OCI-LY1 (cell line): ENCODE measurements at regions not wholly inside any gene's neighbourhood (a gene's known extent, or its start where the extent isn't known, plus 50 kb on each side); places are given as distances from the start of the nearest gene placed in this dataset.

Experiments
- H2AFZ ChIP-seq: fragments of 200-600 bp; sonication (generic), shearing (Covaris generic); 2 replicates; pipeline ENCODE4 v1.6.0; 2014; ENCODE audit warnings: antibody characterized with exemption, mild to moderate bottlenecking, low read length
- H3F3A ChIP-seq: fragments of 200-600 bp; sonication (generic), shearing (Covaris generic); 2 replicates; pipeline ENCODE4 v1.6.0; 2014; ENCODE audit warnings: mild to moderate bottlenecking, antibody characterized with exemption, low read length, moderate library complexity; ENCODE audit not compliant: insufficient read depth
- H3K27ac ChIP-seq: fragments of 200-600 bp; sonication (generic); 2 replicates; pipeline ENCODE4 v1.5.1; 2014; ENCODE audit warnings: low read length, mixed run types, mild to moderate bottlenecking, low read depth; ENCODE audit not compliant: poor library complexity, severe bottlenecking
- H3K27me3 ChIP-seq: fragments of 200-600 bp; sonication (generic); 2 replicates; pipeline ENCODE4 v1.6.0; 2014; ENCODE audit warnings: antibody characterized with exemption, mild to moderate bottlenecking, low read length, moderate library complexity; ENCODE audit not compliant: insufficient read depth
- H3K36me3 ChIP-seq: fragments of 200-600 bp; sonication (generic); 2 replicates; pipeline ENCODE4 v1.6.1; 2014; ENCODE audit warnings: mild to moderate bottlenecking, antibody characterized with exemption, low read length, moderate library complexity, mixed read lengths; ENCODE audit not compliant: insufficient read depth
- H3K4me1 ChIP-seq: fragments of 200-600 bp; sonication (generic); 2 replicates; pipeline ENCODE4 v1.5.1; 2014; ENCODE audit warnings: mild to moderate bottlenecking, low read length, moderate library complexity; ENCODE audit not compliant: insufficient read depth, severe bottlenecking
- H3K4me2 ChIP-seq: fragments of 200-600 bp; sonication (generic), shearing (Covaris generic); 2 replicates; pipeline ENCODE4 v1.6.1; 2014; ENCODE audit warnings: low read length
- H3K4me3 ChIP-seq: fragments of 200-600 bp; sonication (generic); 2 replicates; pipeline ENCODE4 v1.5.1; 2014; ENCODE audit warnings: low read length, low read depth, mild to moderate bottlenecking, mixed read lengths; ENCODE audit not compliant: poor library complexity, severe bottlenecking
- H3K79me2 ChIP-seq: fragments of 200-600 bp; shearing (Covaris generic); 2 replicates; pipeline ENCODE4 v1.6.1; 2016; ENCODE audit warnings: mixed run types, low read length, mixed read lengths; ENCODE audit not compliant: insufficient read depth
- H3K9ac ChIP-seq: fragments of 200-600 bp; sonication (generic), shearing (Covaris generic); 2 replicates; pipeline ENCODE4 v1.6.1; 2014; ENCODE audit warnings: mild to moderate bottlenecking, low read length, mixed read lengths
- H3K9me2 ChIP-seq: fragments of 200-600 bp; sonication (generic), shearing (Covaris generic); 2 replicates; pipeline ENCODE4 v1.6.1; 2014; ENCODE audit warnings: low read depth, mild to moderate bottlenecking, low read length, mixed read lengths
- H3K9me3 ChIP-seq: fragments of 200-600 bp; shearing (Covaris generic); 2 replicates; pipeline ENCODE4 v1.6.1; 2014; ENCODE audit warnings: low read length, mixed read lengths
- H4K20me1 ChIP-seq: fragments of 200-600 bp; sonication (generic), shearing (Covaris generic); 2 replicates; pipeline ENCODE4 v1.6.0; 2016; ENCODE audit warnings: mild to moderate bottlenecking, low read length; ENCODE audit not compliant: insufficient read depth
- EZH2 ChIP-seq: fragments of 200-600 bp; sonication (generic), shearing (Covaris generic); IDR thresholded peaks from 2 replicates; pipeline ENCODE4 v1.8.0; 2017; ENCODE audit warnings: borderline replicate concordance, mixed run types, mild to moderate bottlenecking, antibody characterized with exemption, low read length, moderate library complexity, mixed read lengths
- TF ChIP-seq, protein P1 (sequence below): fragments of 200-600 bp; sonication (generic), shearing (Covaris generic); IDR thresholded peaks from 2 replicates; pipeline ENCODE4 v1.5.1; 2017; ENCODE audit warnings: mild to moderate bottlenecking, antibody characterized with exemption, low read length, moderate library complexity, mixed read lengths

DNA sequence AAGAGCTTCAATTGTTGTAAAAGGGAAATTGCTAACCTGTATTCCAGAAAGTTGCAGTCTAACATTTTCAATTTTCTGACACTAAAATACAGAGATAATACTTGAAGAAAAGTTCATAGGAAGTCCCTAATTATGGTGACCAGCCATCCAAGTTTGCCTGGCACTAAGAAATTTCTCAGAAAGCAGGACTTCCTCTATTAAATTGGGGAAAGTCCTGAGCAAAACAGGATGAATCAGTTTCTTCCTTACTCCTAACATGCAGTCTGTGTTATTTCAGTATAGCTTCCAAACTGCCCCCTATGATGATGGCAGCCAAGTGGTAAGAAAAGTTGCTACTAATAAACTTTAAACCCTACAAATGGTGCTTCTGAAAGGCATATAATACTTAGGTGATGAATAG lies 133.5 kb upstream of the SGO1 start:
- no peaks in the 10 kb centered on the region for H3K9me3 ChIP-seq
- H3K9me2 ChIP-seq = no peaks in the 10 kb centered on the region
- no peaks in the 10 kb centered on the region for H3K79me2 ChIP-seq
- H3K9ac ChIP-seq = no peak overlapping the region
- H3K27ac ChIP-seq = no peak overlapping the region
- H3K4me1 ChIP-seq = no peaks in the 10 kb centered on the region
- H3K4me3 ChIP-seq = no peak overlapping the region
- no peaks in the 10 kb centered on the region for H4K20me1 ChIP-seq
- no peaks in the 10 kb centered on the region for H3K36me3 ChIP-seq
- no peaks in the 10 kb centered on the region for H3K27me3 ChIP-seq
- H3F3A ChIP-seq = no peaks in the 10 kb centered on the region
- TF ChIP-seq, protein P1, sequence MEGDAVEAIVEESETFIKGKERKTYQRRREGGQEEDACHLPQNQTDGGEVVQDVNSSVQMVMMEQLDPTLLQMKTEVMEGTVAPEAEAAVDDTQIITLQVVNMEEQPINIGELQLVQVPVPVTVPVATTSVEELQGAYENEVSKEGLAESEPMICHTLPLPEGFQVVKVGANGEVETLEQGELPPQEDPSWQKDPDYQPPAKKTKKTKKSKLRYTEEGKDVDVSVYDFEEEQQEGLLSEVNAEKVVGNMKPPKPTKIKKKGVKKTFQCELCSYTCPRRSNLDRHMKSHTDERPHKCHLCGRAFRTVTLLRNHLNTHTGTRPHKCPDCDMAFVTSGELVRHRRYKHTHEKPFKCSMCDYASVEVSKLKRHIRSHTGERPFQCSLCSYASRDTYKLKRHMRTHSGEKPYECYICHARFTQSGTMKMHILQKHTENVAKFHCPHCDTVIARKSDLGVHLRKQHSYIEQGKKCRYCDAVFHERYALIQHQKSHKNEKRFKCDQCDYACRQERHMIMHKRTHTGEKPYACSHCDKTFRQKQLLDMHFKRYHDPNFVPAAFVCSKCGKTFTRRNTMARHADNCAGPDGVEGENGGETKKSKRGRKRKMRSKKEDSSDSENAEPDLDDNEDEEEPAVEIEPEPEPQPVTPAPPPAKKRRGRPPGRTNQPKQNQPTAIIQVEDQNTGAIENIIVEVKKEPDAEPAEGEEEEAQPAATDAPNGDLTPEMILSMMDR = no peak
- TF ChIP-seq EZH2 = no peak
- no peak overlapping the region for H3K4me2 ChIP-seq
- no peak overlapping the region for H2AFZ ChIP-seq

- H3K4me2 ChIP-seq = no peak overlapping the region
- H2AFZ ChIP-seq = no peak overlapping the region
- H3K4me1 ChIP-seq = no peaks in the 10 kb centered on the region
- no peaks in the 10 kb centered on the region for H4K20me1 ChIP-seq
- no peaks in the 10 kb centered on the region for H3K27me3 ChIP-seq
- H3K79me2 ChIP-seq = no peaks in the 10 kb centered on the region
- no peak overlapping the region for H3K4me3 ChIP-seq
- H3K9ac ChIP-seq = no peak overlapping the region
- no peak for TF ChIP-seq EZH2
- TF ChIP-seq, protein P1 = no peak
- no peaks in the 10 kb centered on the region for H3K36me3 ChIP-seq
- H3K9me3 ChIP-seq = no peaks in the 10 kb centered on the region
- H3F3A ChIP-seq = no peaks in the 10 kb centered on the region
- H3K9me2 ChIP-seq = no peaks in the 10 kb centered on the region
- no peak overlapping the region for H3K27ac ChIP-seq
Measured at GRCh38 chr3:20317616-20318015, 131.6 kb upstream of the SGO1 start.

- H2AFZ ChIP-seq = no peak overlapping the region
- TF ChIP-seq EZH2 = no peak
- TF ChIP-seq, protein P1 = no peak
- no peaks in the 10 kb centered on the region for H3K36me3 ChIP-seq
Measured at GRCh38 chr3:20316238-20316637, 130.2 kb upstream of the SGO1 start.

More at GRCh38 chr3:20316238-20316637, 130.2 kb upstream of the SGO1 start:
- Histone ChIP-seq H3K4me2 (no peak overlapping the region), H3K27ac (no peak overlapping the region), H3F3A (no peaks in the 10 kb centered on the region), H3K79me2 (no peaks in the 10 kb centered on the region), H3K9me2 (no peaks in the 10 kb centered on the region), H3K27me3 (no peaks in the 10 kb centered on the region), H3K4me1 (no peaks in the 10 kb centered on the region), H3K4me3 (no peak overlapping the region), H3K9ac (no peak overlapping the region), H3K9me3 (no peaks in the 10 kb centered on the region), H4K20me1 (no peaks in the 10 kb centered on the region)
